MM.1S (cell line): ENCODE measurements at regions not wholly inside any gene's neighbourhood (a gene's known extent, or its start where the extent isn't known, plus 50 kb on each side); places are given as distances from the start of the nearest gene placed in this dataset.

Source experiments
- CTCF ChIP-seq: fragments of 300-600 bp; sonication (generic); IDR thresholded peaks from 2 replicates; pipeline ENCODE4 v1.5.1; 2016; ENCODE audit warnings: antibody characterized with exemption, low read length, mixed read lengths
- EZH2 ChIP-seq: fragments of 300-600 bp; sonication (generic); optimal IDR thresholded peaks from 2 replicates; pipeline ENCODE3; 2017; ENCODE audit warnings: low read depth, mild to moderate bottlenecking, antibody characterized with exemption, low read length, mixed read lengths
- EZH2phosphoT487 ChIP-seq: fragments of 300-600 bp; sonication (generic); IDR thresholded peaks from 2 replicates; pipeline ENCODE4 v1.6.1; 2018; ENCODE audit warnings: antibody characterized with exemption, low read length

- TF ChIP-seq CTCF: no peak
- no peak for TF ChIP-seq EZH2
- no peak for TF ChIP-seq EZH2phosphoT487
Measured at GRCh38 chr3:80213086-80213485, 445.3 kb upstream of the ROBO1 start.
